Liver (tissue), 8 donors: ENCODE measurements at regions not wholly inside any gene's neighbourhood (a gene's known extent, or its start where the extent isn't known, plus 50 kb on each side); places are given as distances from the start of the nearest gene placed in this dataset.

ENCODE experiments used
- DNase-seq: peaks from one replicate; pipeline ENCODE4 v3.0.0-alpha.2; 2017; ENCODE audit warnings: low spot score
- H3K27ac ChIP-seq, 2 donors: one replicate each; pipeline ENCODE4 v1.7.0; 2013; ENCODE audit warnings: inconsistent platforms in 2 of 2, low read length in 2 of 2, control low read depth in 1 of 2, low read depth in 1 of 2, mild to moderate bottlenecking in 1 of 2
- H3K27me3 ChIP-seq, 4 donors: one replicate each; pipeline versions ENCODE4 v1.6.1 to v1.7.0; 2013; ENCODE audit warnings: low read length in 3 of 4, inconsistent platforms in 1 of 4, mild to moderate bottlenecking in 1 of 4, moderate library complexity in 1 of 4; ENCODE audit not compliant: control insufficient read depth in 4 of 4, insufficient read depth in 4 of 4
- H3K36me3 ChIP-seq, 4 donors: one replicate each; pipeline versions ENCODE4 v1.6.1 to v1.7.0; 2013; ENCODE audit warnings: low read length in 3 of 4, mild to moderate bottlenecking in 3 of 4, low read depth in 1 of 4, moderate library complexity in 1 of 4; ENCODE audit not compliant: control insufficient read depth in 4 of 4, insufficient read depth in 3 of 4
- H3K4me1 ChIP-seq, 4 donors: one replicate each; pipeline versions ENCODE4 v1.6.1 to v1.7.0; 2013; ENCODE audit warnings: low read length in 3 of 4, mild to moderate bottlenecking in 3 of 4, moderate library complexity in 1 of 4; ENCODE audit not compliant: control insufficient read depth in 4 of 4, insufficient read depth in 4 of 4
- H3K4me3 ChIP-seq, 3 donors: one replicate each; pipeline versions ENCODE4 v1.6.1 to v1.7.0; 2013; ENCODE audit warnings: low read length in 3 of 3, control low read depth in 1 of 3, low read depth in 1 of 3, mild to moderate bottlenecking in 1 of 3
- H3K9ac ChIP-seq, 2 donors: one replicate each; pipeline ENCODE4 v1.7.0; 2013; ENCODE audit warnings: low read length in 2 of 2, mild to moderate bottlenecking in 2 of 2, moderate library complexity in 2 of 2, control low read depth in 1 of 2, low read depth in 1 of 2
- H3K9me3 ChIP-seq, 4 donors: one replicate each; pipeline versions ENCODE4 v1.6.1 to v1.7.0; 2013; ENCODE audit warnings: low read length in 3 of 4; ENCODE audit not compliant: control insufficient read depth in 4 of 4
- FOXA1 ChIP-seq: IDR thresholded peaks from 2 replicates; pipeline ENCODE4 v1.6.1; 2016; ENCODE audit warnings: antibody characterized with exemption
- FOXA2 ChIP-seq: IDR thresholded peaks from 2 replicates; pipeline ENCODE4 v1.6.1; 2016; ENCODE audit warnings: antibody characterized with exemption
- GABPA ChIP-seq, 2 donors: IDR thresholded peaks in 1 of 2; conservative IDR thresholded peaks in 1 of 2; 2 replicates each; pipeline ENCODE4 v1.6.1; 2016; ENCODE audit warnings: antibody characterized with exemption in 2 of 2, mild to moderate bottlenecking in 1 of 2, moderate library complexity in 1 of 2
- HNF4A ChIP-seq, 2 donors: conservative IDR thresholded peaks; 2 replicates each; pipeline ENCODE4 v1.6.1; 2016; ENCODE audit warnings: antibody characterized with exemption in 2 of 2, mild to moderate bottlenecking in 2 of 2
- HNF4G ChIP-seq: IDR thresholded peaks from 2 replicates; pipeline ENCODE4 v1.6.1; 2016; ENCODE audit warnings: antibody characterized with exemption
- JUND ChIP-seq, 2 donors: IDR thresholded peaks; 2 replicates each; pipeline ENCODE4 v1.6.1; 2016; ENCODE audit warnings: antibody characterized with exemption in 2 of 2
- NR2F2 ChIP-seq: IDR thresholded peaks from 2 replicates; pipeline ENCODE4 v1.6.1; 2016; ENCODE audit warnings: antibody characterized with exemption
- RAD21 ChIP-seq, 2 donors: IDR thresholded peaks; 2 replicates each; pipeline ENCODE4 v1.6.1; 2016; ENCODE audit warnings: antibody characterized with exemption in 2 of 2, mild to moderate bottlenecking in 2 of 2
- REST ChIP-seq: IDR thresholded peaks from 2 replicates; pipeline ENCODE4 v1.6.1; 2016; ENCODE audit warnings: antibody characterized with exemption, mild to moderate bottlenecking
- RXRA ChIP-seq, 2 donors: IDR thresholded peaks; 2 replicates each; pipeline ENCODE4 v1.6.1; 2017 to 2018; ENCODE audit warnings: antibody characterized with exemption in 2 of 2, mild to moderate bottlenecking in 1 of 2
- SP1 ChIP-seq: IDR thresholded peaks from 2 replicates; pipeline ENCODE4 v1.6.1; 2018; ENCODE audit warnings: antibody characterized with exemption, mild to moderate bottlenecking
- TAF1 ChIP-seq: conservative IDR thresholded peaks from 2 replicates; pipeline ENCODE4 v1.6.1; 2016; ENCODE audit warnings: antibody characterized with exemption, mild to moderate bottlenecking
- YY1 ChIP-seq: IDR thresholded peaks from 2 replicates; pipeline ENCODE4 v1.6.1; 2016; ENCODE audit warnings: antibody characterized with exemption, mild to moderate bottlenecking
- WGBS: extraction: QIAGEN DNeasy Blood & Tissue Kit; methylation state at CpG from one replicate; pipeline ENCODE4 v1.1.7; 2013; 5-methylcytosine and 5-hydroxymethylcytosine counted together
- TF ChIP-seq, protein P1 (sequence below): fragments of 150-350 bp; IDR thresholded peaks from 2 replicates; pipeline ENCODE4 v1.5.1; 2017; ENCODE audit warnings: improper control_type of control experiment, low read depth, low read length; ENCODE audit not compliant: missing input control
- TF ChIP-seq, protein P2 (sequence below): IDR thresholded peaks from 2 replicates; pipeline ENCODE4 v1.6.1; 2016; ENCODE audit warnings: antibody characterized with exemption
- TF ChIP-seq, protein P3 (sequence below): IDR thresholded peaks from 2 replicates; pipeline ENCODE4 v1.6.1; 2016; ENCODE audit warnings: antibody characterized with exemption
- donor health status: healthy.
- donor health status: healthy.
- donor health status: healthy.
- donor health status: healthy.
- donor health status: healthy.

GRCh38 chr13:37448153-37448552 lies 150.4 kb downstream of the POSTN start:
- Histone ChIP-seq H3K27me3 (no peaks in the 10 kb centered on the region), H3K9me3 (no peaks in the 10 kb centered on the region), H3K4me1 (no peaks in the 10 kb centered on the region), H3K4me3 (no peak overlapping the region), H3K27ac (no peak overlapping the region), H3K36me3 (no peaks in the 10 kb centered on the region), H3K9ac (no peak overlapping the region)
- TF ChIP-seq YY1 (no peak), REST (no peak), HNF4G (no peak), NR2F2 (no peak), JUND (IDR thresholded peaks at IDR 0.05) (no peak), RXRA (IDR thresholded peaks at IDR 0.05) (no peak), TAF1 (no peak), RAD21 (IDR thresholded peaks at IDR 0.05) (no peak), GABPA (IDR thresholded peaks at IDR 0.05 in 1 of 2, conservative IDR thresholded peaks at IDR 0.05 in 1 of 2) (no peak), SP1 (no peak), HNF4A (conservative IDR thresholded peaks at IDR 0.05) (no peak), FOXA2 (no peak), FOXA1 (no peak)
- TF ChIP-seq, protein P1, sequence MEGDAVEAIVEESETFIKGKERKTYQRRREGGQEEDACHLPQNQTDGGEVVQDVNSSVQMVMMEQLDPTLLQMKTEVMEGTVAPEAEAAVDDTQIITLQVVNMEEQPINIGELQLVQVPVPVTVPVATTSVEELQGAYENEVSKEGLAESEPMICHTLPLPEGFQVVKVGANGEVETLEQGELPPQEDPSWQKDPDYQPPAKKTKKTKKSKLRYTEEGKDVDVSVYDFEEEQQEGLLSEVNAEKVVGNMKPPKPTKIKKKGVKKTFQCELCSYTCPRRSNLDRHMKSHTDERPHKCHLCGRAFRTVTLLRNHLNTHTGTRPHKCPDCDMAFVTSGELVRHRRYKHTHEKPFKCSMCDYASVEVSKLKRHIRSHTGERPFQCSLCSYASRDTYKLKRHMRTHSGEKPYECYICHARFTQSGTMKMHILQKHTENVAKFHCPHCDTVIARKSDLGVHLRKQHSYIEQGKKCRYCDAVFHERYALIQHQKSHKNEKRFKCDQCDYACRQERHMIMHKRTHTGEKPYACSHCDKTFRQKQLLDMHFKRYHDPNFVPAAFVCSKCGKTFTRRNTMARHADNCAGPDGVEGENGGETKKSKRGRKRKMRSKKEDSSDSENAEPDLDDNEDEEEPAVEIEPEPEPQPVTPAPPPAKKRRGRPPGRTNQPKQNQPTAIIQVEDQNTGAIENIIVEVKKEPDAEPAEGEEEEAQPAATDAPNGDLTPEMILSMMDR = no peak
- TF ChIP-seq, protein P2, sequence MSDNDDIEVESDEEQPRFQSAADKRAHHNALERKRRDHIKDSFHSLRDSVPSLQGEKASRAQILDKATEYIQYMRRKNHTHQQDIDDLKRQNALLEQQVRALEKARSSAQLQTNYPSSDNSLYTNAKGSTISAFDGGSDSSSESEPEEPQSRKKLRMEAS = no peak
- DNase-seq = no peak
- WGBS = 47% methylated on average over 1 of the region's 1 CpG

DNA sequence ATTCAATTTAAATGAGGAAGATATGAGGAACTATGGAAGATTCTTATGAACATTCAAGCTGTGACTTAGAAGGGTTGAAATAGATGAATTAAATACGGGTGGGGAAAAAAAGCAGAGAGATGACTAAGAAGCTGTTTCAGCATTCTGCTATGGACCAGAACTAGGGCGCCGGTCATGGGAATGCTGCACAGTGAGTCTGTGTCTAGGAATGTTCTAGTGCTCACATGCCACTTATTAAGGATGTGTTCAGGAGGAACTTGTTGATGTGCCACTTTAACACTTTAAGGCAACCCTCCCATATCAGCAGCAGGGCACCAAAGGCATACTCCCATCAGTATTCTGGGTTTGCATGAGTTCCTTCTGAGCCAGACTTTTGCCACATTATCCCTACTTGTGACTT lies 152.1 kb downstream of the POSTN start:
- 81% methylated on average over 3 of the region's 3 CpGs for WGBS
- Histone ChIP-seq H3K4me1 (no peaks in the 10 kb centered on the region), H3K36me3 (no peaks in the 10 kb centered on the region), H3K4me3 (no peak overlapping the region), H3K9me3 (no peaks in the 10 kb centered on the region), H3K27ac (no peak overlapping the region), H3K27me3 (no peaks in the 10 kb centered on the region), H3K9ac (no peak overlapping the region)
- no peak for DNase-seq
- TF ChIP-seq, protein P3, sequence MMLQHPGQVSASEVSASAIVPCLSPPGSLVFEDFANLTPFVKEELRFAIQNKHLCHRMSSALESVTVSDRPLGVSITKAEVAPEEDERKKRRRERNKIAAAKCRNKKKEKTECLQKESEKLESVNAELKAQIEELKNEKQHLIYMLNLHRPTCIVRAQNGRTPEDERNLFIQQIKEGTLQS = no peak
- no peak for TF ChIP-seq SP1
- no peak for TF ChIP-seq FOXA1
- no peak for TF ChIP-seq YY1
- no peak for TF ChIP-seq HNF4G
- no peak for TF ChIP-seq JUND (IDR thresholded peaks at IDR 0.05)
- TF ChIP-seq, protein P1 = no peak
- no peak for TF ChIP-seq HNF4A (conservative IDR thresholded peaks at IDR 0.05)
- TF ChIP-seq, protein P2 = no peak
